ENCODE measurements at regions not wholly inside any gene's neighbourhood (a gene's known extent, or its start where the extent isn't known, plus 50 kb on each side); places are given as distances from the start of the nearest gene placed in this dataset.
A peak's percentile ranks its signal among the peaks of the same experiment; 100 is the strongest.

GRCh38 chr6:137654365-137654981, 160.3 kb upstream of the OLIG3 start:
- TF ChIP-seq GATA1 (IDR thresholded peaks at IDR 0.05; ENCODE audit: low read depth, low read length): no peak
- no peak for TF ChIP-seq POLR2A (IDR thresholded peaks at IDR 0.05; ENCODE audit: low read length)
- no peak for DNase-seq

- TF ChIP-seq GATA1 (IDR thresholded peaks at IDR 0.05; ENCODE audit: low read depth, low read length): no peak
- TF ChIP-seq POLR2A (IDR thresholded peaks at IDR 0.05; ENCODE audit: low read length): no peak
- no peak for DNase-seq
These were observed 161.1 kb upstream of the OLIG3 start for GRCh38 chr6:137655291-137655690.

- no peak for DNase-seq
- no peak for TF ChIP-seq POLR2A (IDR thresholded peaks at IDR 0.05; ENCODE audit: low read length)
- no peak for TF ChIP-seq GATA1 (IDR thresholded peaks at IDR 0.05; ENCODE audit: low read depth, low read length)
These were observed 162.5 kb upstream of the OLIG3 start for GRCh38 chr6:137656735-137657134.

DNA sequence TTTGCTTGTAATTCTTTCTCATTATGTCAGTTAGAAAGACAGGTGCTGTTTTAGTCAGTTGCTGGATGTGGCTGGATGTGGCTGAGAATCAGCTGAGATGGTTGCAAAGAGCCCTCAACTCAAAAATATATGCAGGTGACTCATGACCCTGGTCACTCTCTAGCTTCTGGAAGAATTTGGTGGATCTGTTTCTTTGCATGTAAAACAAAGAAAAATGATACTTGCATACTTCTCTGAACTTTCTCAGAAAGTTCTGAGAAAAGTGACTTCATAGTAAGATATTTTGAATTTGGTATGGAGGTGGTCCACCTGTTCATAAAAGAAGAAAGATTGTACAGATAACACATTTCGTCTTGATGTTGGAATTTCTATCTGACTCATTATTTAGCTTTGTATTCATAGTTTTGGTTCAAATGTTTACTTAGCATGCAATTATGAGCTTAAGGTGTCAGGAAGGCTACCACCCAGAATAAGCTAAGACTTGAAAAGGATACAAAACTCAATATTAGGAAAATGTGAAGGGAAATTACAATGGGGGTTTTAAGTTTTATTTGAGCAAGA, 163.2 kb upstream of the OLIG3 start:
- TF ChIP-seq POLR2A (IDR thresholded peaks at IDR 0.05; ENCODE audit: low read length) (no peak), GATA1 (IDR thresholded peaks at IDR 0.05; ENCODE audit: low read depth, low read length) (no peak)
- DNase-seq: no peak

GRCh38 chr6:137658287-137658686, 164.1 kb upstream of the OLIG3 start:
- no peak for TF ChIP-seq POLR2A (IDR thresholded peaks at IDR 0.05; ENCODE audit: low read length)
- no peak for DNase-seq

GRCh38 chr6:137659871-137660270, 165.7 kb upstream of the OLIG3 start:
- no peak for TF ChIP-seq POLR2A (IDR thresholded peaks at IDR 0.05; ENCODE audit: low read length)
- TF ChIP-seq GATA1 (IDR thresholded peaks at IDR 0.05; ENCODE audit: low read depth, low read length): no peak
- no peak for DNase-seq

- TF ChIP-seq GATA1 (IDR thresholded peaks at IDR 0.05; ENCODE audit: low read depth, low read length) (no peak), POLR2A (IDR thresholded peaks at IDR 0.05; ENCODE audit: low read length) (no peak)
These were observed 166.1 kb upstream of the OLIG3 start for GRCh38 chr6:137660296-137660731.

GRCh38 chr6:137661601-137662000, 167.4 kb upstream of the OLIG3 start:
- TF ChIP-seq GATA1 (IDR thresholded peaks at IDR 0.05; ENCODE audit: low read depth, low read length) (no peak), POLR2A (IDR thresholded peaks at IDR 0.05; ENCODE audit: low read length) (no peak)
- peak; percentile 36 to 69 for DNase-seq

More at GRCh38 chr6:137660296-137660731, 166.1 kb upstream of the OLIG3 start:
- DNase-seq: no peak

DNA sequence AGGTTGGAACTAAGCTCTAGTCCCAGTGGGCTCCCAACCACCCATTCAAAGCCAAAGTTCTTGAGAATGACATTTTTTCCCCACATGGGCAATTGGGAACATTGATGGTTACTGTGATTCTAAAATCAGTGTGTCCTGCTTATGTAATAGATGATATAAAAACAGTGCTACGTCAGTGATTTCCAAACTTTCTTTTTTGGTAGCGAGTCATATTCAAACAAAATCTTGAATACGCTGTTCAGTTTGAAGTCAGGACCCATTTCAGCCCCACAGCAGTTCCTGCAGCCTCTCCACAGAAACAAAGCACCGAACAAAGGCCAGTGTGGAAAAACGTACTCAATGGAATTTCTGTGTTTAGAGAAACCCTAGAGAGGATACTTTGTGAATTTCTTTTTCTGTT, 170.0 kb upstream of the OLIG3 start:
- DNase-seq: no peak
- TF ChIP-seq POLR2A (IDR thresholded peaks at IDR 0.05; ENCODE audit: low read length) (no peak), GATA1 (IDR thresholded peaks at IDR 0.05; ENCODE audit: low read depth, low read length) (no peak)

GRCh38 chr6:137665342-137665934, 171.2 kb upstream of the OLIG3 start:
- TF ChIP-seq GATA1 (IDR thresholded peaks at IDR 0.05; ENCODE audit: low read depth, low read length): no peak
- no peak for TF ChIP-seq POLR2A (IDR thresholded peaks at IDR 0.05; ENCODE audit: low read length)
- DNase-seq: no peak

DNA sequence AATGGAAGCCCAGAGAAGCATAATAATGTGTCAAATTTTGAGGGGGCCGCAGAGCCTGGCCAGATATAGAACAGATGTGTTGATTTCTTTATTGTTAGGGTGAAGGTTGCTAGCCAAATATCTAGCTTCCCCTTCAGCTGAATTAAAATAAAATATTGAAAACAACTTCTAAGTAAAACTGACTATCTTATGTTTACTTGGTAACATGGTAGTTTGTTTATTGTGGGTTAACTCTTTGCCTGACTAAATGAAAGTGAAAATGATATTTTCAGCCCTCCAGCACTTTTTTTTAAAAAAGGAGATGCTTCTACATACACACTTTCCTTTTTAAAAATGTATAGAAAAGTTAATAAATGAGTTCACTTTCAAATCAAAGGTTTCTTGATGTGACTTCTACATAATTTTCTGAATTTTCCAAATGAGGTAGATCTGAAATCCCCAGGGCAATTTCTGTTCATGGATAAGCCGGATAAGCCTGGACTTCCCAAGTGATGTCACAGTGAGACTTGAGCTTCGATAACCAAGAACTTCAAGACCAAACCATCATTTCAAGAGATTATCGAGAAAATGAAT, 172.1 kb upstream of the OLIG3 start:
- no peak for TF ChIP-seq POLR2A (IDR thresholded peaks at IDR 0.05; ENCODE audit: low read length)
- TF ChIP-seq GATA1 (IDR thresholded peaks at IDR 0.05; ENCODE audit: low read depth, low read length): no peak
- no peak for DNase-seq

GRCh38 chr6:137673603-137674002, 179.4 kb upstream of the OLIG3 start:
- TF ChIP-seq POLR2A (IDR thresholded peaks at IDR 0.05; ENCODE audit: low read length) (no peak), GATA1 (IDR thresholded peaks at IDR 0.05; ENCODE audit: low read depth, low read length) (no peak)

DNA sequence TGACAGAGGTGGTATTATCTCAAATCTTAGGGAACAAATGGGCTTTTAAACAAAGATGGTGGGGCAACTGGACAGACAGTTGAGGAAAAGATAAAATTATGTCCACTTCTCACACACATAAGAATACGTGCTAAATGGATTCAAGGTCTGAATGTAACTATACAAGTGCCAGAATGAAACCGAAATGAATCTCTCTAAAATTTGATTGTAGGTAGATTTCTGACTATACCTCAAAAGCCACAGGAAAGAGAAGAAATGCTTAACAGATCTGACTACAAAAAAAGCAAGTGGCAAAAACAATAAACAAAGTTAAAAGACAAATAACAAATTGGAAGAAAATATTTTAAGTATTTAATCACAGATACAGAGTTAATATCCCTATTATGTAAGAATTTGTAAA, 182.7 kb upstream of the OLIG3 start:
- TF ChIP-seq POLR2A (IDR thresholded peaks at IDR 0.05; ENCODE audit: low read length) (no peak), GATA1 (IDR thresholded peaks at IDR 0.05; ENCODE audit: low read depth, low read length) (no peak)
- DNase-seq: no peak

More at GRCh38 chr6:137673603-137674002, 179.4 kb upstream of the OLIG3 start:
- no peak for DNase-seq

GRCh38 chr6:137677709-137678108, 183.5 kb upstream of the OLIG3 start:
- no peak for DNase-seq
- no peak for TF ChIP-seq POLR2A (IDR thresholded peaks at IDR 0.05; ENCODE audit: low read length)
- TF ChIP-seq GATA1 (IDR thresholded peaks at IDR 0.05; ENCODE audit: low read depth, low read length): no peak

GRCh38 chr6:137678451-137678850, 184.3 kb upstream of the OLIG3 start:
- DNase-seq: no peak
- TF ChIP-seq GATA1 (IDR thresholded peaks at IDR 0.05; ENCODE audit: low read depth, low read length): no peak
- TF ChIP-seq POLR2A (IDR thresholded peaks at IDR 0.05; ENCODE audit: low read length): no peak
